HG03135 (cell line): ENCODE measurements at regions not wholly inside any gene's neighbourhood (a gene's known extent, or its start where the extent isn't known, plus 50 kb on each side); places are given as distances from the start of the nearest gene placed in this dataset.

Experiments
- ATAC-seq: cut with Tn5 transposase; IDR thresholded peaks from one replicate; pipeline ENCODE4 v1.9.1; 2021; ENCODE audit warnings: mild to moderate bottlenecking, moderate library complexity; ENCODE audit not compliant: unreplicated experiment

- ATAC-seq = no peak
Measured at GRCh38 chr11:15579287-15580001, 464.7 kb downstream of the INSC start.

DNA sequence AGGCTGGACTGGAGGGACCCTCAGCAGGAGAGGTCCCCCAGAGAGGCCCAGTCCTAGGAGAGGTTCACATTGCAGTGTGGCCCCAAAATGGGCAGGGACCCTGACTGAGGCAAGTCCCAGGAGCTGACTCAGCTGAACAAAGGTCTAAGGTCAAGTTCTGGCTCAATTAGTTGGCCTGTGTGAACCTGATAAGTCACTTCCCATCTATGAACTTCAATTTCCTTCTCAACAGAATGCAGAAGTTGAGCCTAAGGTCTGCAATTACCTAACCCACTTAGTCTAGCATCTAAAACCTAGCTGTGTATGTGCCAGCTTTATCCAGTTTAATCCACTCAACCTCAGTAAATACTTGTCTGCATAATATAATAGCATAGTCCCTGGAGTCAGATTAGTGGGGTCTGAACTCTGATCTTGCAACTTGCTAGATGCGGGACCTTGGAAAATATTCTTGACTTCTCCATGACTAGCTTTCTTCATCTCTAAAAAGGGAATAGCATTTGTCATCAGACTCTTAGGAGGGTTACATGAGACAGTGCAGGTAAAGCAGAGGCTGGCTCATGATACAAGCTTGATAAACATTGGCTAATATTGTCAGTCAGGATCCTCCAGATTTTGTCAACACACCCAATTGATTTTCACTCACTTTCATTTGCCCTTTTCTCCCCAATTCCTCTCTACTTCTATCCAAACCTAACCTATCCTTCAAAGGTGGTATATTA is 465.5 kb downstream of the INSC start:
- no peak for ATAC-seq

GRCh38 chr11:15580775-15581095 is 466.0 kb downstream of the INSC start:
- no peak for ATAC-seq

DNA sequence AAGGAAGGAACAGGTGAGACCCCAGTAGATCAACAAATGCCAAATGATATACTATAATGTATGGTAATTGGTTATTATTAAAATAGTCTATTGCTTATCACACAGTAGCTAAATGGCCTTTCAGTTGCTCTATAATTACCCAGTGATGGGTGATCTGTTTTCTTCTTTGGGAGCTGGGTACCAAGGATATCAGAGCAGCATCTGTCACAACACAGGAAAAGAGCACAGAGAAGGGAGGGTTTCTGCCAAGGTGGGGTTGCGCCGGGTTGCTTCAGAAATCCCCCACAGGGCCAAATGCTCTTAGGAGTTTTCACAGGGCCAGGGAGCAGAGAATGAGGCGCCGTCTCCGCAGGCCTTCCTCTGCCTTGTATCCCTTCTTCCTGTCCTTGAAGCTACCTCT is 469.4 kb downstream of the INSC start:
- ATAC-seq = no peak

GRCh38 chr11:15585602-15586331 is 471.0 kb downstream of the INSC start:
- ATAC-seq = no peak

DNA sequence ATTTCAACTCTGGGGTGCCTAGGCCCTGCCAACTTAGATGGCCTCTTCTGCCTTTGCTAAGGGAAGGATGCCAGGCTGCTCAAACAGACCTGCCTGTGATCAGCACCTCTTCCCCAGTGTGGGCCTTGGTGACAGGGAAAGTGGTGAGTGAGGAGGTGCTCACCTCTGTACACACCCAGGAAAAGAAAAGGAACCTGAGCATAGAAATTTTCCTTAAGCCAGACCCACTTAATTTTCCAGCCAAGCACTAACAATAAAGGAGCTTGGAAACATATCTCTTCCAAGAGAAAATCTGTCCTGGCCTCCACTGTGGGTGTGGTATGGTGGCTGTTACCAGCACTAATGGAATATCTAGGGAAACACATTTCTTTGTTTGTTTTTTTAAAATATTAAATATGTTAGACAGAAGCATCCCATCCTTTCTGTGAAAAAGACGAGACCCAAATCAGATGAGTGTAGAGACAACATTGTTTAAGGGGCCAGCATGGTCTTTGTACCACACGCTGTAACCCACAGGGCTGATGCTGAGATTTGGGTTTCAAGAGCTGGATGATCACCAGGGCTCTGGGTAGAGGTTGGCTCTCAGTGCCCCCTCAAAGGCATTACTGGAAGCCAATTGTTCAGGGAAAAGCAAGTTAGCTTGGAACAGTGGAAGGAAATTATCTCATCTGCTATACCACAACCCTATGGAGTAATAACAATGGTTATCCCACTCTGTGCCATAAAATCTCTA is 472.2 kb downstream of the INSC start:
- no peak for ATAC-seq

DNA sequence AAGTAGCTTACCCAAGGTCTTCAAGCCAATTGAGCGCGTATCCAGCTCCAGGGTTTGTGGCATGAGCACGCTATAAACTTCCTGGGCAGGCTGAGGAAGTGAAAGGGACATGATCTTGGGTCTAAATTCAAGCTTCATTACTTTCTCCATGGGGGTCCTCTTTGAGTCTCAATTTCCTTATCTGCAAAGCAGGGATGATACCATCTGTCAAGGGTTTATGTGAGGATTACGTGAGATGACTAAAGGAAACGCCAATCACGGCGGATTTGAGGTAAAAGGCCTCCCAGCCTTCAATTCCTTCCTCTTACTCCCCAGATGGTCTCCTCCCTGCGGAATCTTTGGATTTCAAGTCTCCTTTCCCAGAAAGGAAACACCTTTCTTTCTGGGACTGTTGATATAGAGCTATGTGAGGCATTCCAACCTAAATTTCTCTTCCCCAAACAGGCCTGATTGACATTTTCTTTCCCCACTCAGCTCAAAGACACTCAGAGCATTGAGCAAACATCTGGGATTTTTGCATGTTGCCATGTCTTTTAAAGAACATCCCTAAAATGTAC is 474.4 kb downstream of the INSC start:
- no peak for ATAC-seq

DNA sequence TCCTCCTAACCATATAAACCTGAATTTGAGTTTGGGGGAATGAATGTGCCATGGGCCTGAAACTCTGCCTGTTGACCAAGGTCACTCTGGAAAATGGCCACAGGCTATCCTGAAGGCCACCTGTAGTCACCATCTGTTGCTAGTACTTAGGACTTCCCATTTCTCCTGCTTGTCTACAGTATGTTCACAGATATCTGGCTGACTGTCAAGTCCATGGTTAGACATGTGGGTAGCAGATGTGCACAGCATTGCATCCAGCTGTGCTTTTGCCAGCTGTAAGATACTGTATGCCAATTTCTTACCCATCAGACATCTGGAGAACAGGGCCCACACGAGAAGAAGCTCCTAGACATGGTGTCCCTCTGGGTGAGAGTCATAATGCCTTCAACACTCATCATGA is 475.4 kb downstream of the INSC start:
- ATAC-seq = no peak

DNA sequence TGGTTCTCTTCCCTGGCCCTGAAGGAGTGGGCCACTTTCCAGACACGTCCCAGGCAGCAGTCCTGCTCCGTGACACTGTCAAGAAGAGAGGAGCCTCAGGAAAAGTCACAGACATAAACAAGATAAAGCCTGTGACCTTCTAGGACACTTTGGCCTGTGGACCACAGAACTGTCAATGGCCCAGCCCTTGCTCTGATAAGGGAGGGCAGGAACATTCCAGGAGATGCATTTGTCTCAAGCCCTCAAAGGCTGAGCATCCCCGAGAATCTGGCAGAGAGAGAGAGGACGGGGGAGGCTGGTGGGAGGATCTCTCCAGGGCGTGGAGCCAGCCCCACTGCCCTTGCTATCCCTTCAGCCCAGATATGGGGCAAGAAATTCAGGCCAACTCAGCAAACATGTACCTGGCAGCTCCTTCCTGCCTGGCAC is 476.4 kb downstream of the INSC start:
- no peak for ATAC-seq

DNA sequence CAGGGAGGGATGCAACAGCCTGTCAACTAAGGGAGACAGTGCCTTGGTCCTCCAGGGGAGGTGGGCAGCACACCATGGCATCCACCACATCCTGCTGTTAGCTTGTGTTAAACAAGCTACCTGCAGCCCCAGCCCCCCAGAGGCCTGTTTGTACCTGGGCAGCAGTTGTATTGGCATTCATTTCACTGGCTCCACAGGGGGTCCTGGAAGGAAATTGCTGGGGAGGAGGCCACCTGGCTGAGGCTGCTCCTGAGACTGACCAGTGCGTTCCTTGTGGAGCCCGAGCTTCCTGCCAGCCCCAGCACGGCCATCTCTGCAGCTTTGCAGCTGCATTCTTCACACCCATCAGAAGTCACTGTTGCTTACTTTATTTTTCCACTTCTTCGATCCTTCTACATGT is 479.9 kb downstream of the INSC start:
- no peak for ATAC-seq

DNA sequence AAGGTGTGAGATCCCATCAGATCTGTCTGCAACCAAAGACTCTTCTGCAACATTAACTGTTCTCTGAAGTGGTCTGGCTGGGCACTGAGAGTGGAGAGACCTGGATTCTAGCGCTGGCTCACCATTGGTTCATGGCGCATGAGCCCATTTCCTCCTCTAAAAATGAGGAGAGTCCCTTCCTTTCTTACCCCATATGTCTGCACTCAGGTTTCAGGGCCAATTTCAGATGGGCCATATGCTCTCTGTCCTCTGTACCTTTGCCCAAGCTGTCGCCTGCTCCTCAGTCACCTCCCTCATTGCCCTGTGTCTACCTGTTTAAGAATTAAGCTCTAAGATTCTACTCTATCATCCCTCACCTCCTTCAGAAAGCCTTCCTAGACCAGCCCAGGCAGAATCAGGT is 484.7 kb downstream of the INSC start:
- no peak for ATAC-seq

DNA sequence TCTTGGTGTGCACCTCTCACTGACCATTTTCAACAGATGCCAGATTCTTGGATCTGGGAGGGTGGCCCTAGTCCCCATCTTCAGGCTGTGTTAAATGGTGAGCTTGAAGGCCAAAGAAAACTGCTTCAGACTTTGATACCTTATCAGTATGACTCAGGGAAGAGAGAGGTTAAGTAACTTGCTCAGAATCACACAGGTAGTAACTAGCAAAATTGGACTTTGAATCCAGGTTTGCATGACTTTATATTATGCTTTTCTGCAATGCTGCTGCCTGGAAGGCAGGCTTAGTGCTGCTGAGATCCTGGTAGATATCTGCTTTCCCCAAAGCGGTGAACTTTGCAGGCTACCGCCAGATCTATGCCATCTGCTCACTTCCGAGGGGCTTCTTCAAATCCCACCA is 487.3 kb downstream of the INSC start:
- no peak for ATAC-seq

GRCh38 chr11:15602785-15603567 is 488.3 kb downstream of the INSC start:
- ATAC-seq = no peak

DNA sequence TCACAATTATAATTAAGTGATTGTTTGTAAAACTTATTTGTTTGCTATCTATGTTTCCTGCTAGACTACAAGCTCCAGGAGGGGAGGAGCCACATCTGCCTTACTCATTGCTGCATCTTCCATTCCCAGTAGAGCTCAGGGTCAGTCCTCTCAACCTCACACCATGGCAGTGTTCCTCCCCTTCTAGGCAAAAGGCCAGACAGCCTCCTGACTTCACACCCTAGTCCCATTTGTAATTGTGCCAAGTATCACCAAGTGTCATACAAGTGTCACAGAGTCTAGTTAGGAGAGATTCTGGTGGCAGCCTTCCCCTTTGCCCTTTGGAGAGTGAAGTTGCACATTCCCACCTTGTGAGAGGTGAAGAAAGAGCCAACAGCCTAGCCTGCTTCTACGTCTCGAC is 490.4 kb downstream of the INSC start:
- ATAC-seq = no peak

DNA sequence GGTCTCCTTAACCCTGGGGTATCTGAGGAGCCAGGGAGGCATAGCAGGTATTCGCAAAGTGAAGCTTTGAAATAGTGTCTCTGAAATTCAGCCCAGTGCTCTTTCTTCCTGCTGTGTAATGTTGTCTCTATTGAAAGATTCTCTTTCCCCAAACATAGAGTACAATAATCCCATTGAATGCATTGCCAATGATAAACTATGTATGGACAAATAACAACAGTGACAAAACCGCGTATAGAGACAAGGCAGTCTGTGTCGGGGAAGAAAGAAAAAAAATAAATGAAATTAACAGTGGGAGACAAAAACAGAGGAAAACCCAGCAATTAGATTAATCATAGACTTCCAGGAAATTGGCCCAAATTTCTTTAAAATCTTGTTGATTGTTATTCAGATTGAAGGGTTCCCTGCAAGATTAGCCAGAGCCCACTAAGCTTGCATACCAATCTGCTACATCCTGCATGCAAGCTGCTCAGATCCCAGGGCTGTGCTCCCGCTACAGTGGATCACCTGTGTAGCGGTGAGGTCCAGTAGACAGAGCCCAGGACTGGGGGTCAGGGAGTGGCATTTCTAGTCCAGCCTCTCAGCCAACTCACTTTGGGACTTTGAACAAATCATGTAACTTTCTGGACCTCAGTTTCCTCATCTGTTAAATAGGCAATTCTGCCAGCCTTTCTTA is 492.8 kb downstream of the INSC start:
- no peak for ATAC-seq

DNA sequence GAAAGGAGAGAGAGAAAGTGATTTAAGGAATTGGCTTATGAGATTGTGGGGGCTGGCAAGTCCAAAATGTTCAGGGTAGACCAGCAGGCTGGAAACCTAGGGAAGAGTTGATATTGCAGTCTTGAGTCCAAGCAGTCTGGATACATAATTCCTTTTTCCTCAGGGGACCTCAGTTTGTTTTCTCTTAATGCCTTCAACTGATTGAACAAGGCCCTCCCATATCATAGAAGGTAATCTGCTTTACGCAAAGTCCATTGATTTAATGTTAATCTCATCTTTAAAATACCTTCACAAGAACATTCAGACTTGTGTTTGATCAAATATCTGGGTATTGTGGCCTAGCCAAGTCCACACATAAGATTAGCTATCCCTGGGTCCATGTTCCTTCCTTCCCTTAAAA is 494.7 kb downstream of the INSC start:
- ATAC-seq = no peak

DNA sequence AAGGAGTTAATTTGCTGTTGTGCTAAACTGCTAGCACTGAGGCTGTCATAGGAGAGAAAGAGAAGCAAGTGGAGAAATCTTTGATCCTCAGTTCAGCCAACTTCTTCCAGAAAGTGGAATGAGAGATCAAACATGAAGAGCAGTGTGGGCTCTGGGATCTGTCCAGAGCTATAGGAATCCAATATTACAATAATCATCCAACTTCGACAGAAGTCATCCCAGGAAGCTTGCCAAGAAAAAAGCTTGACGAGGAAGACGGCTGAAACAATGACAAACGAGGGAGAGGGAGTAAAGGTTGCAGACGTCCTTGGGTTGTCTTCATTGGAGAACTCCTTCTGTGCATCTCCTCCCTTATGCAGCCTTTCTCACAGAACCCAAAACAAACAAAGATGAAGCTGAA is 496.2 kb downstream of the INSC start:
- ATAC-seq = no peak

DNA sequence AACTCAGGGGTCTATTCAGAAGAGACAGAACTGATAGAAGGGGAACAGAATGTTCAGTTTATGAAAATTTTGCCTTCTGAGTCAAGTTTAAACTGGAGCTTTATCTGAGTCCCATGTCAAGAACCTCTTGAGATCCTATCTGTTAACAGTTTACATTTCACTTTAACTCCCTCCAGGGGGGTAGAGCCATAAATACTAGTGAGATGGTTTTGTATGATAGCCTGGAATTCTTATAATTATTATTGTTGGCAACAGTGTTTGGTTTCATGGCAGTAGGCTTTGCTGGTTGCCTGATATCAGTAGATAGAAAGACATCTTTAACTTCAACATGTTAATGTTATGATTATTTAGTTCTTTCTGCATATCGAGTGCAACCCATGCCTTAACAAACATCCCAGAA is 498.5 kb downstream of the INSC start:
- no peak for ATAC-seq

GRCh38 chr11:15613789-15614188 is 499.1 kb downstream of the INSC start:
- no peak for ATAC-seq
